Pancreas (tissue), 10 donors: ENCODE measurements at regions not wholly inside any gene's neighbourhood (a gene's known extent, or its start where the extent isn't known, plus 50 kb on each side); places are given as distances from the start of the nearest gene placed in this dataset.

Experiments
- ATAC-seq, 4 donors: fragments of 200-7000 bp; cut with Tn5 transposase; one replicate each; pipeline versions ENCODE4 v1.8.0 to v1.9.1; 2020; ENCODE audit warnings: mild to moderate bottlenecking in 4 of 4, moderate library complexity in 4 of 4
- DNase-seq, 6 donors: peaks; one replicate each; pipeline ENCODE4 v3.0.0-alpha.2; 2020
- FAIRE-seq: peaks from 2 replicates; lab custom pipeline; 2012; peaks lifted over from hg19 to GRCh38; lab: Jason Lieb, UNC
- H3K27ac ChIP-seq, 4 donors: fragments of 200-600 bp; sonication (generic); 1 replicate in 3 of 4; 2 replicates in 1 of 4; pipeline versions ENCODE4 v1.5.0 to v1.8.0; 2020
- H3K27me3 ChIP-seq, 4 donors: fragments of 200-600 bp; one replicate each; pipeline ENCODE4 v1.8.0; 2021
- H3K36me3 ChIP-seq, 3 donors: fragments of 200-600 bp; sonication (generic) in 1 of 3; one replicate each; pipeline versions ENCODE4 v1.5.0 to v1.8.0; 2020 to 2021
- H3K4me1 ChIP-seq, 3 donors: fragments of 200-600 bp; one replicate each; pipeline ENCODE4 v1.8.0; 2021
- H3K4me3 ChIP-seq, 4 donors: fragments of 200-600 bp; sonication (generic) in 2 of 4; one replicate each; pipeline versions ENCODE4 v1.5.0 to v1.8.0; 2020 to 2021
- H3K9me3 ChIP-seq, 4 donors: fragments of 200-600 bp; one replicate each; pipeline ENCODE4 v1.8.0; 2021
- WGBS, 2 donors: extraction: QIAGEN DNeasy Blood & Tissue Kit; methylation state at CpG; one replicate each; pipeline ENCODE4 v1.1.7; 2013; 5-methylcytosine and 5-hydroxymethylcytosine counted together
- intact Hi-C, 3 donors: fragments of 100-400 bp; cut with DNase I; formaldehyde crosslinking; loops; one replicate each; pipeline versions ENCODE4 v1.11.1 to v1.14.2; 2022
- TF ChIP-seq, protein P1 (sequence below), 4 donors: fragments of 200-600 bp; sonication (generic) in 3 of 4; IDR thresholded peaks; one replicate each; pipeline versions ENCODE4 v1.5.0 to v1.8.0; 2021; ENCODE audit warnings: antibody characterized with exemption in 4 of 4
- donor health status: healthy with polysubstance abuse.
- donor health status: DM: no; HTN: no; CAD: no; lungs with moderate emphysema.
- donor health status: DM: no; HTN: no; CAD: no.
- donor health status: control.
- donor health status: control.
- donor health status: Bipolar disorder and iron deficiency.
- donor health status: DM: yes; HTN: yes; CAD: no.
- donor health status: DM: no; HTN: no; CAD: no.
- donor health status: DM: no; HTN: no; CAD: no.
- donor health status: DM: yes; HTN: yes; CAD: no.

DNA sequence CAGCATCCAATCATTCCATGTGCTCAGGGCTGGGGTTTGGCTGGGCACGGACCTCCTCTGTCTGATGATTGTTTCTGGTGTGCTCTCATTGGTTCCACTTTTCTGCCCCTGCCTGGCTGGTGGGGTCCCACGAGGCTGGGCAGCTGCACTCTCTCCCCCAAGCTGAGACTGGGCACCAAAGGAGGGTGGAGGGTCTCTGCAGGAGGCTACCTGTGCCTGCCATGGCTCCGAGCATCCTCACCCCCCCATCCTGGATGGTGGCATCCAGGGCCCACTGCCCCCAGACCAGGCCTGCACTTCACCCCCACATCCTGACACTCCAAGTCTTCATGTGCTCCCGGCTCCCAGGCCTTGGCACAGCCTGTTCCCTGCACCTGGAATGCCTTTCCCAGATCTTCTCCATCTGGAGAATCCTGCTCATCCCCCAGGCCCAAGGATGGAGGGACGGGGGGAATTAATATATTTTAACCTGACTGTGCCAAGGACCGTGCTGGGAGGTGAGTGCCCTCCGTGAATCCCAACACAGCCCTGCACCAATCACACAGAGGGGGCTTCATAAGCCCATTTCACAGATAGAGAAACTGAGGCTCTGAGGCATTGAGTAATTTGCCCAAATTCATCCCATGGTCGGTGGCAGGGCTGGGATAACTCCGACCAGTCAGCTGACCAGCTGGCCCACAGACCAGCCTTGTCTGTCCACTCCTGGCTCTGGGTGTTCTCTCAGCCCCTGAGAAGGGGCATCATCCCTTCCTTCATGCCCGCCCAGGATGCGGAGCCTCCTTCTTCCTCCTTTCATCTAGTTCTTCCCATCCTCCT lies 403.4 kb downstream of the MATN1 start:
- ATAC-seq (no peak), FAIRE-seq (no peak), DNase-seq (no peak)
- H3K9me3 ChIP-seq: no peaks in the 10 kb centered on the region
- no peak overlapping the region for H3K4me3 ChIP-seq
- no peaks in the 10 kb centered on the region for H3K36me3 ChIP-seq
- H3K4me1 ChIP-seq: no peaks in the 10 kb centered on the region
- intact Hi-C loops: no loop called here
- TF ChIP-seq, protein P1, sequence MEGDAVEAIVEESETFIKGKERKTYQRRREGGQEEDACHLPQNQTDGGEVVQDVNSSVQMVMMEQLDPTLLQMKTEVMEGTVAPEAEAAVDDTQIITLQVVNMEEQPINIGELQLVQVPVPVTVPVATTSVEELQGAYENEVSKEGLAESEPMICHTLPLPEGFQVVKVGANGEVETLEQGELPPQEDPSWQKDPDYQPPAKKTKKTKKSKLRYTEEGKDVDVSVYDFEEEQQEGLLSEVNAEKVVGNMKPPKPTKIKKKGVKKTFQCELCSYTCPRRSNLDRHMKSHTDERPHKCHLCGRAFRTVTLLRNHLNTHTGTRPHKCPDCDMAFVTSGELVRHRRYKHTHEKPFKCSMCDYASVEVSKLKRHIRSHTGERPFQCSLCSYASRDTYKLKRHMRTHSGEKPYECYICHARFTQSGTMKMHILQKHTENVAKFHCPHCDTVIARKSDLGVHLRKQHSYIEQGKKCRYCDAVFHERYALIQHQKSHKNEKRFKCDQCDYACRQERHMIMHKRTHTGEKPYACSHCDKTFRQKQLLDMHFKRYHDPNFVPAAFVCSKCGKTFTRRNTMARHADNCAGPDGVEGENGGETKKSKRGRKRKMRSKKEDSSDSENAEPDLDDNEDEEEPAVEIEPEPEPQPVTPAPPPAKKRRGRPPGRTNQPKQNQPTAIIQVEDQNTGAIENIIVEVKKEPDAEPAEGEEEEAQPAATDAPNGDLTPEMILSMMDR (IDR thresholded peaks at IDR 0.05): no peak
- H3K27me3 ChIP-seq: no peaks in the 10 kb centered on the region
- 54 to 68% methylated on average over 11 of the region's 11 CpGs for WGBS, 2 donors
- H3K27ac ChIP-seq: no peak overlapping the region

DNA sequence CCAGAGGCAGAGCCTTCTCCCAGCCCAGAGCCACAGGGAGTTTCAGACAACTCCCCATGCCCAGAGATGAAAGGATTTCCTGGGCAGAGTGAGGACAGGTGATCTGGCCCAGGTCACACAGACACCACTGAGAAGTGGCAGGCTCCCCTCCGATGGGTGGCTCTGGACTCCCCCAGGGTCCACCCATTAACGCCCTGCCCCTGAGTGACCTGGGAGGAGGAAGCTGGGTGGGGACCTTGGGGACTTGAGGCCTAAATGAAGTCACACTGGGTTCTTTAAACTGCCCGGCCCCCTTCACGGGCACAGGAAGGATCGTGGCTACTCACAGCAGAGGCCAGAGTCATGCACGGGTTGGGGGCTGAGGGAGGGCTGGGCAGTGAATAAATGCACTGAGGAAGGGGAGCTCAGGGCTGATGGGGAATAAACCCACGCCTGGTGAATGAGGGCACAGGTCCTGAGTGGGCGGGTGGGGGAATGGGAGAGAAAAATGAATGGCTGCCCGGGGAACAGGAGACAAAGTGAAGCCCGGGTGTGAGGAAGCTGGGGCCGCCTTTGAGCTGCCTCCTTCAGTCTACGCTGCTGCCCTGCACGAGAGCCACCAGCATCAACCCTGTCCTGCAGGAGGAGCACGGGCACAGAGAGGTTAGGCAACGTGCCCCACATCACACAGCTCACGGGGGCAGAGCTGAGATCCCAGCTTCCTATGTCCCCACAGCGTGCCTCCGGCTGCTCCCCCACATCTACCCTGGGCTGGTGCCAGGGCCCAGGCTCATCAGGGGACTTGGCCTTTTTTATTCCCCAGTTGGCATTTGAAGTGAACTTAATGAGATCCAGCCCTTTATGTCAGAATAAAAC lies 404.3 kb downstream of the MATN1 start:
- FAIRE-seq: no peak

GRCh38 chr1:30318413-30318812 lies 405.0 kb downstream of the MATN1 start:
- Histone ChIP-seq H3K27me3 (no peaks in the 10 kb centered on the region), H3K27ac (no peak overlapping the region), H3K4me3 (no peak overlapping the region), H3K9me3 (no peaks in the 10 kb centered on the region), H3K36me3 (no peaks in the 10 kb centered on the region), H3K4me1 (no peaks in the 10 kb centered on the region)
- DNase-seq: no peak
- 37 to 49% methylated on average over 8 of the region's 8 CpGs for WGBS, 2 donors
- ATAC-seq: no peak
- TF ChIP-seq, protein P1 (IDR thresholded peaks at IDR 0.05): no peak
- intact Hi-C loops: no loop called here
- FAIRE-seq: no peak

More for the DNA sequence above, 404.3 kb downstream of the MATN1 start:
- H3K27ac ChIP-seq: no peak overlapping the region
- no peaks in the 10 kb centered on the region for H3K4me1 ChIP-seq
- intact Hi-C loops: no loop called here
- TF ChIP-seq, protein P1 (IDR thresholded peaks at IDR 0.05): no peak
- ATAC-seq (no peak), DNase-seq (no peak)
- no peaks in the 10 kb centered on the region for H3K9me3 ChIP-seq
- no peak overlapping the region for H3K4me3 ChIP-seq
- no peaks in the 10 kb centered on the region for H3K36me3 ChIP-seq
- 57 to 65% methylated on average over 16 to 18 of the region's 18 CpGs for WGBS, 2 donors
- no peaks in the 10 kb centered on the region for H3K27me3 ChIP-seq

- FAIRE-seq (no peak), ATAC-seq (no peak), DNase-seq (no peak)
- WGBS, 2 donors: 56 to 58% methylated on average over 8 of the region's 8 CpGs
- no peaks in the 10 kb centered on the region for H3K27me3 ChIP-seq
- no peaks in the 10 kb centered on the region for H3K36me3 ChIP-seq
- no peak overlapping the region for H3K27ac ChIP-seq
- H3K4me3 ChIP-seq: no peak overlapping the region
- TF ChIP-seq, protein P1 (IDR thresholded peaks at IDR 0.05): no peak
- intact Hi-C loops: no loop called here
- no peaks in the 10 kb centered on the region for H3K9me3 ChIP-seq
- H3K4me1 ChIP-seq: no peaks in the 10 kb centered on the region
These were observed 405.5 kb downstream of the MATN1 start for GRCh38 chr1:30317921-30318320.
